WTC11 (cell line): ENCODE measurements at regions not wholly inside any gene's neighbourhood (a gene's known extent, or its start where the extent isn't known, plus 50 kb on each side); places are given as distances from the start of the nearest gene placed in this dataset.

ENCODE experiments used
- ATAC-seq: fragments of 200-7000 bp; cut with Tn5 transposase; 2 replicates; pipeline ENCODE4 v1.10.0; 2021; ENCODE audit warnings: mild to moderate bottlenecking, moderate library complexity
- CTCF ChIA-PET: fragments of 300-600 bp; sonication (Branson Sonifier 250); formaldehyde crosslinking; loops from one replicate; lab custom pipeline; 2021; ENCODE audit warnings: antibody characterized with exemption; lab: Charles Lee
- POLR2A ChIA-PET: fragments of 350-600 bp; sonication (Branson Sonifier 250); formaldehyde crosslinking; loops from one replicate; lab custom pipeline; 2021; ENCODE audit warnings: antibody characterized with exemption; lab: Charles Lee
- DNase-seq: peaks from one replicate; pipeline ENCODE4 v3.0.0; 2021; ENCODE audit warnings: low spot score
- H3K27ac Mint-ChIP-seq: 2 replicates; pipeline ENCODE4 v1.8.0; 2021; ENCODE audit warnings: mixed read lengths
- H3K27me3 Mint-ChIP-seq: 2 replicates; pipeline ENCODE4 v1.8.0; 2021; ENCODE audit warnings: low read depth, mild to moderate bottlenecking, moderate library complexity, mixed read lengths
- H3K36me3 Mint-ChIP-seq: 2 replicates; pipeline ENCODE4 v1.8.0; 2021; ENCODE audit warnings: mixed read lengths
- H3K4me1 Mint-ChIP-seq: 2 replicates; pipeline ENCODE4 v1.8.0; 2022; ENCODE audit warnings: mixed read lengths
- H3K4me3 Mint-ChIP-seq: 2 replicates; pipeline ENCODE4 v1.8.0; 2021; ENCODE audit warnings: mild to moderate bottlenecking, moderate library complexity, mixed read lengths
- H3K9me3 Mint-ChIP-seq: 2 replicates; pipeline ENCODE4 v1.8.0; 2021; ENCODE audit warnings: mixed read lengths
- AFF4 ChIP-seq: sonication (generic); formaldehyde crosslinking; IDR thresholded peaks from 2 replicates; pipeline ENCODE4 v1.8.1; 2023; ENCODE audit warnings: mild to moderate bottlenecking, missing genetic modification reagents, borderline replicate concordance
- CDX4 ChIP-seq: fragments of 250-450 bp; sonication (Bioruptor Pico); IDR thresholded peaks from 2 replicates; pipeline ENCODE4 v1.9.0; 2021; ENCODE audit warnings: moderate library complexity, mild to moderate bottlenecking, inconsistent platforms, borderline replicate concordance
- CREB1 ChIP-seq: sonication (generic); formaldehyde crosslinking; IDR thresholded peaks from 2 replicates; pipeline ENCODE4 v1.8.0; 2023; ENCODE audit warnings: mild to moderate bottlenecking, missing genetic modification reagents
- CTCF ChIP-seq: fragments of 200-600 bp; IDR thresholded peaks from 2 replicates; pipeline ENCODE4 v1.8.0; 2022; ENCODE audit warnings: antibody characterized with exemption
- FOXK1 ChIP-seq: sonication (generic); formaldehyde crosslinking; IDR thresholded peaks from 2 replicates; pipeline ENCODE4 v1.8.0; 2022; ENCODE audit warnings: mild to moderate bottlenecking, moderate library complexity, missing genetic modification reagents
- GRHL2 ChIP-seq: fragments of 250-450 bp; sonication (Bioruptor Pico); IDR thresholded peaks from 2 replicates; pipeline ENCODE4 v1.8.0; 2022; ENCODE audit warnings: mild to moderate bottlenecking, moderate library complexity; ENCODE audit not compliant: insufficient replicate concordance, severe bottlenecking
- GTF2I ChIP-seq: fragments of 250-450 bp; sonication (Bioruptor Pico); conservative IDR thresholded peaks from 2 replicates; pipeline ENCODE4 v1.4.0; 2021; ENCODE audit warnings: mild to moderate bottlenecking
- MYBL2 ChIP-seq: sonication (generic); formaldehyde crosslinking; IDR thresholded peaks from 2 replicates; pipeline ENCODE4 v1.8.1; 2023; ENCODE audit warnings: mild to moderate bottlenecking, moderate library complexity, missing genetic modification reagents
- NFE2L1 ChIP-seq: sonication (generic); formaldehyde crosslinking; IDR thresholded peaks from 2 replicates; pipeline ENCODE4 v1.8.1; 2023; ENCODE audit warnings: missing genetic modification reagents
- PRRX2 ChIP-seq: fragments of 250-450 bp; sonication (Bioruptor Pico); IDR thresholded peaks from 2 replicates; pipeline ENCODE4 v1.8.0; 2021; ENCODE audit warnings: mild to moderate bottlenecking
- RELA ChIP-seq: sonication (generic); formaldehyde crosslinking; IDR thresholded peaks from 2 replicates; pipeline ENCODE4 v1.8.1; 2022; ENCODE audit warnings: missing genetic modification reagents, mild to moderate bottlenecking, borderline replicate concordance
- SMAD3 ChIP-seq: sonication (generic); formaldehyde crosslinking; IDR thresholded peaks from 2 replicates; pipeline ENCODE4 v1.8.0; 2022; ENCODE audit warnings: missing genetic modification reagents, mild to moderate bottlenecking, borderline replicate concordance
- TCF7 ChIP-seq: sonication (generic); formaldehyde crosslinking; IDR thresholded peaks from 2 replicates; pipeline ENCODE4 v1.8.0; 2022; ENCODE audit warnings: mild to moderate bottlenecking, low read depth, missing genetic modification reagents, moderate library complexity
- ZNF281 ChIP-seq: sonication (generic); formaldehyde crosslinking; IDR thresholded peaks from 2 replicates; pipeline ENCODE4 v1.8.0; 2023; ENCODE audit warnings: mild to moderate bottlenecking, missing genetic modification reagents
- ZNF423 ChIP-seq: fragments of 250-450 bp; sonication (Bioruptor Pico); IDR thresholded peaks from 2 replicates; pipeline ENCODE4 v2.1.2; 2022; ENCODE audit warnings: mild to moderate bottlenecking, moderate library complexity
- TF ChIP-seq, protein P1 (sequence below): sonication (generic); formaldehyde crosslinking; IDR thresholded peaks from 2 replicates; pipeline ENCODE4 v1.8.1; 2023; ENCODE audit warnings: mild to moderate bottlenecking, missing genetic modification reagents, moderate library complexity
- TF ChIP-seq, protein P2 (sequence below): sonication (generic); formaldehyde crosslinking; IDR thresholded peaks from 2 replicates; pipeline ENCODE4 v1.8.1; 2022; ENCODE audit warnings: missing genetic modification reagents, borderline replicate concordance
- TF ChIP-seq, protein P3 (sequence below): sonication (generic); formaldehyde crosslinking; conservative IDR thresholded peaks from 2 replicates; pipeline ENCODE4 v1.8.1; 2023; ENCODE audit warnings: mild to moderate bottlenecking, low read depth, missing genetic modification reagents, moderate library complexity

GRCh38 chrX:8034058-8034457 is 106.8 kb upstream of the PNPLA4 start:
- ATAC-seq (peak; percentile 78), DNase-seq (no peak)
- ChIA-PET POLR2A (interaction anchor here (0.7 kb wide), 1 partner anchor 47 kb away, joined by 3 read pairs; no protein-coding TSS in a partner anchor), CTCF (interaction anchor here (0.6 to 1.0 kb wide), 2 partner anchors 9 to 85 kb away, joined by 3 read pairs; no protein-coding TSS in a partner anchor)
- Mint-ChIP-seq H3K9me3 (no peaks in the 10 kb centered on the region), H3K27ac (peak overlapping the region; percentile 57; the same call in 1 of the 2 replicates), H3K4me3 (no peak overlapping the region), H3K36me3 (no peaks in the 10 kb centered on the region), H3K4me1 (peaks cover 28% of the 10 kb centered on the region), H3K27me3 (no peaks in the 10 kb centered on the region)
- TF ChIP-seq, protein P1, sequence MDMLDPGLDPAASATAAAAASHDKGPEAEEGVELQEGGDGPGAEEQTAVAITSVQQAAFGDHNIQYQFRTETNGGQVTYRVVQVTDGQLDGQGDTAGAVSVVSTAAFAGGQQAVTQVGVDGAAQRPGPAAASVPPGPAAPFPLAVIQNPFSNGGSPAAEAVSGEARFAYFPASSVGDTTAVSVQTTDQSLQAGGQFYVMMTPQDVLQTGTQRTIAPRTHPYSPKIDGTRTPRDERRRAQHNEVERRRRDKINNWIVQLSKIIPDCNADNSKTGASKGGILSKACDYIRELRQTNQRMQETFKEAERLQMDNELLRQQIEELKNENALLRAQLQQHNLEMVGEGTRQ, result no peak
- TF ChIP-seq CREB1 (CRISPR knock-in tag) (no peak), CDX4 (no peak), FOXK1 (CRISPR knock-in tag) (no peak), CTCF (no peak), PRRX2 (CRISPR knock-in tag) (no peak), AFF4 (no peak), SMAD3 (CRISPR knock-in tag) (no peak), RELA (CRISPR knock-in tag) (no peak), ZNF281 (CRISPR knock-in tag) (no peak), GTF2I (CRISPR knock-in tag) (no peak), GRHL2 (no peak), MYBL2 (no peak), NFE2L1 (CRISPR knock-in tag) (no peak), TCF7 (no peak), ZNF423 (CRISPR knock-in tag) (no peak)
- TF ChIP-seq, protein P2, sequence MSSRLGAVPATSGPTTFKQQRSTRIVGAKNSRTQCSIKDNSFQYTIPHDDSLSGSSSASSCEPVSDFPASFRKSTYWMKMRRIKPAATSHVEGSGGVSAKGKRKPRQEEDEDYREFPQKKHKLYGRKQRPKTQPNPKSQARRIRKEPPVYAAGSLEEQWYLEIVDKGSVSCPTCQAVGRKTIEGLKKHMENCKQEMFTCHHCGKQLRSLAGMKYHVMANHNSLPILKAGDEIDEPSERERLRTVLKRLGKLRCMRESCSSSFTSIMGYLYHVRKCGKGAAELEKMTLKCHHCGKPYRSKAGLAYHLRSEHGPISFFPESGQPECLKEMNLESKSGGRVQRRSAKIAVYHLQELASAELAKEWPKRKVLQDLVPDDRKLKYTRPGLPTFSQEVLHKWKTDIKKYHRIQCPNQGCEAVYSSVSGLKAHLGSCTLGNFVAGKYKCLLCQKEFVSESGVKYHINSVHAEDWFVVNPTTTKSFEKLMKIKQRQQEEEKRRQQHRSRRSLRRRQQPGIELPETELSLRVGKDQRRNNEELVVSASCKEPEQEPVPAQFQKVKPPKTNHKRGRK (CRISPR knock-in tag), result no peak
- TF ChIP-seq, protein P3, sequence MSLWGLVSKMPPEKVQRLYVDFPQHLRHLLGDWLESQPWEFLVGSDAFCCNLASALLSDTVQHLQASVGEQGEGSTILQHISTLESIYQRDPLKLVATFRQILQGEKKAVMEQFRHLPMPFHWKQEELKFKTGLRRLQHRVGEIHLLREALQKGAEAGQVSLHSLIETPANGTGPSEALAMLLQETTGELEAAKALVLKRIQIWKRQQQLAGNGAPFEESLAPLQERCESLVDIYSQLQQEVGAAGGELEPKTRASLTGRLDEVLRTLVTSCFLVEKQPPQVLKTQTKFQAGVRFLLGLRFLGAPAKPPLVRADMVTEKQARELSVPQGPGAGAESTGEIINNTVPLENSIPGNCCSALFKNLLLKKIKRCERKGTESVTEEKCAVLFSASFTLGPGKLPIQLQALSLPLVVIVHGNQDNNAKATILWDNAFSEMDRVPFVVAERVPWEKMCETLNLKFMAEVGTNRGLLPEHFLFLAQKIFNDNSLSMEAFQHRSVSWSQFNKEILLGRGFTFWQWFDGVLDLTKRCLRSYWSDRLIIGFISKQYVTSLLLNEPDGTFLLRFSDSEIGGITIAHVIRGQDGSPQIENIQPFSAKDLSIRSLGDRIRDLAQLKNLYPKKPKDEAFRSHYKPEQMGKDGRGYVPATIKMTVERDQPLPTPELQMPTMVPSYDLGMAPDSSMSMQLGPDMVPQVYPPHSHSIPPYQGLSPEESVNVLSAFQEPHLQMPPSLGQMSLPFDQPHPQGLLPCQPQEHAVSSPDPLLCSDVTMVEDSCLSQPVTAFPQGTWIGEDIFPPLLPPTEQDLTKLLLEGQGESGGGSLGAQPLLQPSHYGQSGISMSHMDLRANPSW (CRISPR knock-in tag), result no peak
